Astrocyte (in vitro differentiated cells and primary cell): ENCODE measurements at regions not wholly inside any gene's neighbourhood (a gene's known extent, or its start where the extent isn't known, plus 50 kb on each side); places are given as distances from the start of the nearest gene placed in this dataset.
A peak's percentile ranks its signal among the peaks of the same experiment; 100 is the strongest.
"Not testable (repeated sequence)": the region's sequence is repeated elsewhere in the genome, so short reads cannot be mapped to it uniquely, and the experiment has no call there.

Source experiments
- DNase-seq: peaks from one replicate; pipeline ENCODE4 v3.0.0-alpha.2; 2010; ENCODE audit warnings: low read depth
- FAIRE-seq: peaks from 2 replicates; lab custom pipeline; 2011; peaks lifted over from hg19 to GRCh38; lab: Jason Lieb, UNC
- H2AFZ ChIP-seq: 2 replicates; pipeline ENCODE4 v1.6.0; 2012; ENCODE audit warnings: low read depth, low read length, inconsistent platforms
- H3K27ac ChIP-seq: 2 replicates; pipeline ENCODE4 v1.5.1; 2011; ENCODE audit warnings: low read depth, low read length, inconsistent platforms
- H3K27me3 ChIP-seq: 2 replicates; pipeline ENCODE4 v1.6.0; 2011; ENCODE audit warnings: low read length, inconsistent platforms; ENCODE audit not compliant: insufficient read depth
- H3K36me3 ChIP-seq: 2 replicates; pipeline ENCODE4 v1.5.1; 2011; ENCODE audit warnings: low read length, inconsistent platforms; ENCODE audit not compliant: insufficient read depth
- H3K4me1 ChIP-seq: 2 replicates; pipeline ENCODE4 v1.5.1; 2011; ENCODE audit warnings: low read length, inconsistent platforms; ENCODE audit not compliant: insufficient read depth
- H3K4me2 ChIP-seq: 2 replicates; pipeline ENCODE4 v1.6.0; 2012; ENCODE audit warnings: low read length, inconsistent platforms
- H3K4me3 ChIP-seq: 2 replicates; pipeline ENCODE4 v1.5.1; 2011; ENCODE audit warnings: low read depth, mild to moderate bottlenecking, low read length, inconsistent platforms; ENCODE audit not compliant: insufficient read depth
- H3K79me2 ChIP-seq: 2 replicates; pipeline ENCODE4 v1.6.0; 2012; ENCODE audit warnings: mild to moderate bottlenecking, low read length, inconsistent platforms; ENCODE audit not compliant: insufficient read depth
- H3K9ac ChIP-seq: 2 replicates; pipeline ENCODE4 v1.6.0; 2012; ENCODE audit warnings: mild to moderate bottlenecking, low read length, inconsistent platforms
- H3K9me3 ChIP-seq: 2 replicates; pipeline ENCODE4 v1.5.1; 2012; ENCODE audit warnings: low read depth, mild to moderate bottlenecking, low read length, inconsistent platforms; ENCODE audit not compliant: insufficient read depth
- H4K20me1 ChIP-seq: 2 replicates; pipeline ENCODE4 v1.6.0; 2012; ENCODE audit warnings: low read length, inconsistent platforms; ENCODE audit not compliant: insufficient read depth
- H3K27ac Mint-ChIP-seq: one replicate; pipeline ENCODE4 v1.8.0; 2021; ENCODE audit warnings: mild to moderate bottlenecking, mixed read lengths; ENCODE audit not compliant: unreplicated experiment
- H3K27me3 Mint-ChIP-seq: one replicate; pipeline ENCODE4 v1.8.0; 2021; ENCODE audit warnings: low read depth, mixed read lengths; ENCODE audit not compliant: unreplicated experiment
- H3K36me3 Mint-ChIP-seq: one replicate; pipeline ENCODE4 v1.8.0; 2021; ENCODE audit warnings: low read depth, mixed read lengths; ENCODE audit not compliant: unreplicated experiment
- H3K4me1 Mint-ChIP-seq: one replicate; pipeline ENCODE4 v1.8.0; 2021; ENCODE audit warnings: low read depth, mixed read lengths; ENCODE audit not compliant: unreplicated experiment
- H3K4me3 Mint-ChIP-seq: one replicate; pipeline ENCODE4 v1.8.0; 2021; ENCODE audit warnings: mild to moderate bottlenecking, moderate library complexity, mixed read lengths; ENCODE audit not compliant: unreplicated experiment
- H3K9me3 Mint-ChIP-seq: one replicate; pipeline ENCODE4 v1.8.0; 2021; ENCODE audit warnings: mild to moderate bottlenecking, mixed read lengths; ENCODE audit not compliant: unreplicated experiment
- EZH2 ChIP-seq: IDR thresholded peaks from 2 replicates; pipeline ENCODE4 v1.6.1; 2012; ENCODE audit warnings: mild to moderate bottlenecking, low read length, inconsistent platforms; ENCODE audit not compliant: insufficient read depth
- TF ChIP-seq, protein P1 (sequence below): IDR thresholded peaks from 2 replicates; pipeline ENCODE4 v1.5.1; 2011; ENCODE audit warnings: low read depth, mild to moderate bottlenecking, inconsistent platforms, low read length, moderate library complexity; ENCODE audit not compliant: insufficient read depth

DNA sequence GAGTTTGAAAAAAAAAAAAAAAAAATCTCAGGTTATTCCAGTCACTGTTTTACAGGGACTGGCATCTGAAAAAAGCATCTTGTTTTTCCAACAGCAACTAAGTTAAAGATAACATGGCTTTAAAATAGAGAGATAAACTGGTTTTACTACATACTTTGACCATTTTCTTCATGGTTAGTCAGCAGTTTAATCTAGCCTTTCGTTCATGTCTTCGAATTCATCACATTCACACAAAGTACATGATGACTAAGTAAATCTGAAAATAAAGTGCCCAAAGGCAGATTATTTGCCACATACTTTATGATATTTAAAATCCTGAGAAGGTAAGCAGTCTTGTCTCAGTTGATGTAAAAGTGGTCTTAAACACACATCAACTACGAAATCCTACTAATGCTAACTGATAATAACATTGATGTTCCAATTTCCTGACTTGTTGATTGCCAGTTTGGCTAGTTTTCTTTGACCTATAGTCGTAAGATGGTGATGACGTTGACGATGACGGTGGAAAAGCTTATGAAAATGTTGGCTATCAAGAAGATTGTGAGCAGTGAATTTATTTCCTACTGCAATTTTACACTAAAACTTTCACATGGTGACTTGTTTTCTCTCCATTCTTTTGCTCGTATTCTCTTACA lies 540.5 kb upstream of the BOD1L1 start:
- no peak overlapping the region for H3K9ac ChIP-seq
- FAIRE-seq (peak; percentile 43), DNase-seq (peak; percentile 20)
- no peaks in the 10 kb centered on the region for H3K9me3 ChIP-seq
- no peak overlapping the region for H3K4me3 ChIP-seq
- H3K36me3 Mint-ChIP-seq = no peaks in the 10 kb centered on the region
- peak overlapping the region; percentile 26 for H3K4me2 ChIP-seq
- no peaks in the 10 kb centered on the region for H3K9me3 Mint-ChIP-seq
- no peak overlapping the region for H2AFZ ChIP-seq
- no peaks in the 10 kb centered on the region for H3K79me2 ChIP-seq
- no peak for TF ChIP-seq EZH2
- TF ChIP-seq, protein P1, sequence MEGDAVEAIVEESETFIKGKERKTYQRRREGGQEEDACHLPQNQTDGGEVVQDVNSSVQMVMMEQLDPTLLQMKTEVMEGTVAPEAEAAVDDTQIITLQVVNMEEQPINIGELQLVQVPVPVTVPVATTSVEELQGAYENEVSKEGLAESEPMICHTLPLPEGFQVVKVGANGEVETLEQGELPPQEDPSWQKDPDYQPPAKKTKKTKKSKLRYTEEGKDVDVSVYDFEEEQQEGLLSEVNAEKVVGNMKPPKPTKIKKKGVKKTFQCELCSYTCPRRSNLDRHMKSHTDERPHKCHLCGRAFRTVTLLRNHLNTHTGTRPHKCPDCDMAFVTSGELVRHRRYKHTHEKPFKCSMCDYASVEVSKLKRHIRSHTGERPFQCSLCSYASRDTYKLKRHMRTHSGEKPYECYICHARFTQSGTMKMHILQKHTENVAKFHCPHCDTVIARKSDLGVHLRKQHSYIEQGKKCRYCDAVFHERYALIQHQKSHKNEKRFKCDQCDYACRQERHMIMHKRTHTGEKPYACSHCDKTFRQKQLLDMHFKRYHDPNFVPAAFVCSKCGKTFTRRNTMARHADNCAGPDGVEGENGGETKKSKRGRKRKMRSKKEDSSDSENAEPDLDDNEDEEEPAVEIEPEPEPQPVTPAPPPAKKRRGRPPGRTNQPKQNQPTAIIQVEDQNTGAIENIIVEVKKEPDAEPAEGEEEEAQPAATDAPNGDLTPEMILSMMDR = no peak
- H3K27me3 Mint-ChIP-seq = peaks cover 21% of the 10 kb centered on the region
- H3K4me3 Mint-ChIP-seq = no peak overlapping the region
- no peaks in the 10 kb centered on the region for H3K36me3 ChIP-seq
- no peaks in the 10 kb centered on the region for H4K20me1 ChIP-seq
- H3K27ac Mint-ChIP-seq = no peak overlapping the region
- no peak overlapping the region for H3K27ac ChIP-seq
- H3K4me1 Mint-ChIP-seq = peaks cover 3% of the 10 kb centered on the region
- H3K4me1 ChIP-seq = peaks cover 14% of the 10 kb centered on the region
- H3K27me3 ChIP-seq = no peaks in the 10 kb centered on the region

- no peak overlapping the region for H3K4me3 Mint-ChIP-seq
- H2AFZ ChIP-seq = no peak overlapping the region
- no peak overlapping the region for H3K4me3 ChIP-seq
- DNase-seq (peak; percentile 81), FAIRE-seq (peak; percentile 91)
- H3K9me3 Mint-ChIP-seq = peaks cover 2% of the 10 kb centered on the region
- peaks cover 27% of the 10 kb centered on the region for H3K27me3 Mint-ChIP-seq
- no peaks in the 10 kb centered on the region for H3K79me2 ChIP-seq
- TF ChIP-seq EZH2 = no peak
- TF ChIP-seq, protein P1 = no peak
- H3K4me1 ChIP-seq = peaks cover 14% of the 10 kb centered on the region
- H3K9ac ChIP-seq = no peak overlapping the region
- H4K20me1 ChIP-seq = no peaks in the 10 kb centered on the region
- H3K27ac Mint-ChIP-seq = no peak overlapping the region
- no peaks in the 10 kb centered on the region for H3K27me3 ChIP-seq
- no peaks in the 10 kb centered on the region for H3K36me3 ChIP-seq
- H3K4me2 ChIP-seq = peak overlapping the region; percentile 26
- H3K27ac ChIP-seq = peak overlapping the region; percentile 35
- H3K36me3 Mint-ChIP-seq = no peaks in the 10 kb centered on the region
- no peaks in the 10 kb centered on the region for H3K9me3 ChIP-seq
- H3K4me1 Mint-ChIP-seq = peaks cover 3% of the 10 kb centered on the region
These were observed 541.4 kb upstream of the BOD1L1 start for GRCh38 chr4:14168919-14169318.

- TF ChIP-seq, protein P1 = no peak
- TF ChIP-seq EZH2 = no peak
- H3K4me3 ChIP-seq = no peak overlapping the region
- peak overlapping the region; percentile 35 for H3K27ac ChIP-seq
- Mint-ChIP-seq H3K4me1 (peaks cover 3% of the 10 kb centered on the region), H3K36me3 (no peaks in the 10 kb centered on the region), H3K27ac (no peak overlapping the region), H3K9me3 (peaks cover 2% of the 10 kb centered on the region), H3K27me3 (peaks cover 32% of the 10 kb centered on the region), H3K4me3 (no peak overlapping the region)
- no peaks in the 10 kb centered on the region for H3K27me3 ChIP-seq
- H3K9ac ChIP-seq = no peak overlapping the region
- H3K4me1 ChIP-seq = peaks cover 14% of the 10 kb centered on the region
- H3K36me3 ChIP-seq = no peaks in the 10 kb centered on the region
- H3K9me3 ChIP-seq = no peaks in the 10 kb centered on the region
- no peak for FAIRE-seq
- DNase-seq = peak; percentile 58
- H3K79me2 ChIP-seq = no peaks in the 10 kb centered on the region
- H2AFZ ChIP-seq = no peak overlapping the region
- peak overlapping the region; percentile 26 for H3K4me2 ChIP-seq
- no peaks in the 10 kb centered on the region for H4K20me1 ChIP-seq
These were observed 541.9 kb upstream of the BOD1L1 start for GRCh38 chr4:14169460-14169859.

- not testable (repeated sequence) for H4K20me1 ChIP-seq, H3K27ac ChIP-seq, DNase-seq, H3K79me2 ChIP-seq, H3K9me3 Mint-ChIP-seq, H3K9me3 ChIP-seq, H3K36me3 ChIP-seq, H3K4me1 Mint-ChIP-seq, H3K27ac Mint-ChIP-seq, H3K4me3 ChIP-seq, H2AFZ ChIP-seq, H3K4me3 Mint-ChIP-seq, FAIRE-seq, H3K27me3 ChIP-seq, H3K36me3 Mint-ChIP-seq, H3K9ac ChIP-seq
- peaks cover 14% of the 10 kb centered on the region for H3K4me1 ChIP-seq
- peaks cover 37% of the 10 kb centered on the region for H3K27me3 Mint-ChIP-seq
- H3K4me2 ChIP-seq = peak overlapping the region; percentile 26
These were observed 542.4 kb upstream of the BOD1L1 start for GRCh38 chr4:14169940-14170339.
